HG03378 (cell line): ENCODE measurements at regions not wholly inside any gene's neighbourhood (a gene's known extent, or its start where the extent isn't known, plus 50 kb on each side); places are given as distances from the start of the nearest gene placed in this dataset.
"Not testable (repeated sequence)": the region's sequence is repeated elsewhere in the genome, so short reads cannot be mapped to it uniquely, and the experiment has no call there.

Source experiments
- ATAC-seq: cut with Tn5 transposase; IDR thresholded peaks from one replicate; pipeline ENCODE4 v1.9.1; 2021; ENCODE audit warnings: mild to moderate bottlenecking, moderate library complexity; ENCODE audit not compliant: unreplicated experiment

DNA sequence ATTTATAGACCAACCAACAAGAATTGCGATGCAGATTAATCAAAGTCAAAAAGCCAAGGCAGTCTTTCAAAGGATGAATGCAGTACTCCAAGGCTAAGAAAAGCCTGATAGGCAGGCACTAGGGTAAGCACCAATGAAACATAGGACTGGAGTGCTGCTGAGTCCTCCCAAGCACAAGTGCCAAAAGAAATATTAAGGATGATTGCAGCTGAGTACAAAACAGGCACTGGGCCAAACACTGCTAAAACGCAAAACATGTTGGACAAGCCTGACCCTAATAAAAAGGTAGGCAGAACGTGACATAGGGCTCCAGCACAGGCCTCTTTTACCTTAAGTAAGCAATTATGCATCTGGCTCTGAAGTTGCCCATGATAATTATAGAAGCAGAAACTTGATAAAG, 160.1 kb upstream of the LRP1B start:
- no peak for ATAC-seq

DNA sequence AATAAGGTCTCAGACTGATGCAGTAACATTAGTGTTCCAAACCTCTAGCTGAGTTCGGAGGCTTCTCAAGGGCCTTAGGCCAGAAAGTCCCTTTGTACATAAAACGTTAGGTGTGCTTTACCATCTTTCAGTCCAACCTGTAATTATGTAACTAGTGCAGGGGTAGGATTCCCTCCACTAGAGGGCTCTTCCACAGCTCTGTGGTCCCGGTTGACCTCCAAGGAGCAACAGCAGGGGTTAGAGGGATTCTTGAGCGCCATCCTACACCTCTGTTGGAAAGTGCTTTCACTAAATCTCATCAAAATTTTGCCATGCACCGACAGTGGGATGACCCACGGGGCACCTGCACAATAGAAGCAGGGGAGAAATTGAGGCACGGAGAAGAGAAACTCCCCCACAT, 155.8 kb upstream of the LRP1B start:
- peak; percentile 71 for ATAC-seq

DNA sequence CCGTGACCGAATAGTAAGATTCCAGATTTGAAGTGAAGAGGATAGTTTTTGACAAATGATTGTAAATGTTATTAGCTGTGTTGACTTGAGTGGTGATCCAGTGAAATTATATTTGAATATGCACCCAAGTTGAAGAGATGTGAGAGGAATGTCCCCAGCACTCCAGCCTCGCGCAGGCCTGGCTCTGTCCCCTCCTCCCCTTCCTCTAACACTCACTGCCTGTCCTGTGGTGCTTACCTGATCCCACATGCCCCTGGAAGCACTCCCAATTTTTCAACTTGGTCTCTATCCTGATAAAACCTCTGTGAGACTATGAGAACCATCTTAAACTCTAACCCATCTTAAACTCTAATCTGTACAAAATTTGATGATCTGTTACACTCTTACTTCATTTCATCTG, 154.7 kb upstream of the LRP1B start:
- no peak for ATAC-seq

DNA sequence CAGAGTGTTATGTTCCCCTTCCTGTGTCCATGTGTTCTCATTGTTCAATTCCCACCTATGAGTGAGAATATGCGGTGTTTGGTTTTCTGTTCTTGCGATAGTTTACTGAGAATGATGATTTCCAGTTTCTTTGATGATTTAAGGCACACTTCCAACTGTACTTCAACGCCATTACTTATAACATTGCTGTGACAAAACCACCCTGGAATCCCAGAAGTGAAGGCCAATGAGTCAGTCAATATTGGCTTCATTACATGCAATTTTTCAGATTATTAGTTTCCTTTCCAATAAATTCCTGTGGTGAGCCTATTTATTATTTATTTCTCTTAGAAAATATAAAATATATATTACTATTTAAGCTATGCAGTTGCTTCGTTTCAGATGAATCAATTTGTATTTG, 153.5 kb upstream of the LRP1B start:
- ATAC-seq = not testable (repeated sequence)

DNA sequence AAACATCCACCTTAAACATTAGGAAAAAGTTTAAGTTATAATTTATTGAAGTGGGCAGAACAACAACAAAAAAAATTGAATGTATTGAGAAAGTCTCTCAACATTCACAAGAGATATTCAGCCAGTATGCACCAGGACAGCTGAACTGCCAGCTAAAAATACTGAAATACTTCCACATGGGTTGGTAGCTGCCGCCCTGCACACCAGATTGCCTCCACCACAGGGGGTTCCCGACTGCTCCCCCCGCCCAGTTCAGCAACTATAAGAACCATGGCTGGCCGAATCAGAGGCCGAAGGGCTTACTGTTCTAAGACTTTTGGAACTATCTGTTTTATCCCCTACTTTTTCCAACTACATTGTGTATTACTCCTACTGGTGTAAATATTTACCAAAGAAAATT, 150.0 kb upstream of the LRP1B start:
- ATAC-seq = no peak

DNA sequence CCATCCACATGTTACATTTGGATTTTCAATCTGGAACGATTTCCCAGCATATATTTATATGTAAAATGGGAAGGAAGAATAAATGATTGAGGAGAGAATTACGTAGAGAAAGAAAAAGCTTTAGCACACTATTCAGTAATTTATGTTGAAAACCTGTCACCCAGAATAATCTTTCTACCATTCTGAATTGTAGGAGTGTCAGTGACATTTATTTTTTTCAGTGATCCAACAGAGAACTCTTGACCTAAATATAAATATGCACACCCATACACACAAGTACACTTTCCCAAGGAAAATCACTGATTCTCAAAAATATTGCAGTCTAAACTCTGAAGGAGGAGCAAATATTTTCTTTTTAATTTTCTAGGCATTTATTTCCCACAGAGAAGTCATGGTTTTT, 140.2 kb upstream of the LRP1B start:
- ATAC-seq = no peak

DNA sequence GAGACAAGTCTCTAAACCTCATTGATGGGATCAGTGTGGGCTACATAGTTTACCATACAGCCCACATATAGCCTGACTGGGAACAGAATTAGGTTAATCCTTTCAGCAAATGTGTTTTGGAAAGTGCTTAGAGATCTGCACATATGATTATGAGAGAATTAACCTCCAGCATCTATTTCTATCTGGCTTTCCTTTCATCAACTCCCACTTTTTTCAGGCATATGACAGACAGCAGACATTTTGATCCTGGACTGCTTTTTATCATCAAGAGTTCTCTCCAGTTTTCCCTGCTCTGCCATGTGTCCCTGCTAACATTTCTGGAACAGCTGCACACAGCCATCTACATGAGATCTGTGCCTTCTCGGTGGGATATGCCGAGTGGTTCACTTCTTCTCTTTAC, 139.5 kb upstream of the LRP1B start:
- no peak for ATAC-seq

DNA sequence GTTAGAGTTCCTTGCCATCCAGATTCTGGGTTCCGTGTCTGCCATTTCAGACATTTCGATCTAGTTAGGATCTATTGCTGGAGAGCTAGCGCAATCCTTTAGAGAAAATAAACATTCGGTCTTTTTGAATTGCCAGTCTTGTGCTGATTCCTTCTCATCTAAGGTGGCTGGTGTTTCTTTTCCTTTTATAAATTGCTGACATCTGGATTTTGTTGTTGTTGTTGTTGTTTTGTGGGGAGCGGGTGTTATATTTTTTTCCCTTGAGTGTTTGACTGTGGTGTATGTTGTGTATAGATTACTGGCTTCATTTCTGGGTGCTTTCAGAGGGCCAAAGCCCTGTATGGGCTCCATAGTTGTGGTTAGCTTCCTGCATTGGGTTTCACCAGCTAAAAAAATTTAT, 128.5 kb upstream of the LRP1B start:
- ATAC-seq = no peak

DNA sequence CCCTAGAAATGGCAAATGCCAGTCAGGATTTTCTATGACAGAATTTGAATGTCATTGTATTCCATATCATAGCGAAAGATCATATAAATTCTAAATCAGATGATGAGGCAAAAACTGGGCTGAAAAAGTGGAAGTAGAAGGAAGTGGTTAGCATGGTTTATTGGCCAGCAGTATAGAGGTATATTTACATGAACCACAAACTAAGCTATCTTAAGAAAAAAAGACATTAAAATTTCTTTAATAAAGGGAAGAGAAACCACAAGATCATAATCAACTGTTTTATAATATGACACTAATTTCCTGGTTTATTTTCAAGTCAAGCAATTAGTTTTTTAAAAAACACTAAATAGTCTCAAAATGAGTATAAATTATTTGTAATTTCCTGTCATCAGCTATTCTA, 123.2 kb upstream of the LRP1B start:
- ATAC-seq = no peak

DNA sequence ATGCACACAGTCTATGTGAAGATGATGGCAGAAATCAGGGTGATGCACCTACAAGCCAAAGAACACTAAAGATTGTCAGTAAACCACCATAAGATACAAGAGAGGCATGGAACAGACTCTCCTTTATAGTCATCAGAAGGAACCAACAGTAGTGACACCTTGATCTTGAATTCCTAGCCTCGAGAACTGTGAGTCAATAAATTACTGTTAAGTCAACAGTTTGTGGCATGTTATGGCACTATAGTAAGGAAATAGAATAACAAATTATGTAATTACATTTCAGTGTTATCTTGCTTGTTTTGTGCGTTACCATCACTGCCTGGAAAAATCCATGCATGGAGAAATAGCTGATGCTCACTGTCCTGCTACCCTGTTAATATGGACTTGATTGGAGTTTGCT, 110.2 kb upstream of the LRP1B start:
- no peak for ATAC-seq

DNA sequence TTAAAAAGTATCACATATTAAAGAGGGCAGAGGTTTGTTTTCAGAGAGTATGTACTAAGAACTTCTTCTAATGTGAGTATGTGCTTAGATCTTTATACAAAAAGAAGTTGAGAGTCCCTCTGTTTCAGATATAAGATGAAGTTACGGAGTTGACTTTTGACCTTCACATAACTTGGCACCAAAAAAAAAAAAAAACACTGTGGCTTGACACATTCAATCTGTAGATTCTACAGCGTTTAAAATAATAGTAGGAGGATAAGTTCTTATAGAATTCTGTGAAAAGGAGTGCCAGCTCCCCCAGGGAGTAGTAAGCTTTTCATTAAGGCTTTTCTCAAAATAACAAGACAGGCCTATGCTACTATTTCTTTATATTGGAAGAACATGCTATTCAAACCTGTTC, 105.4 kb upstream of the LRP1B start:
- no peak for ATAC-seq

DNA sequence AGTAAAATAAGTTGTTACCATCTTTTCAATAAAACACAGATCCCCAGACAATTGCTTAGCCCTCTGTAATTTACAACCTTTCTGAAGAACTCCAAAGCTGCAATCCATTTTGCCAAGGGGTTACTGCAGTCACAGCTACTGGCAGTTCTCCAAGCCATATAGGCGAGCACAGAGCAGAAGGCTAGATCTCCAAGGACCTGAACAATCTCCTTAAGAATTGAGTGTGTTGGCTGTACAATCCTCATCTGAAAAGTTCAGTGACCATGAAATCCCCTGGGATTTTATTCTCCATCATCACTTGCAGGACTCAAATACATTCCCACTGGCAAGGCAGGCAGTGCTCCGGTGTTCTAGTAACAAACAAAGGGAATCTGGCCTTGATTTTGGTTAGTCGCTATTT, 103.9 kb upstream of the LRP1B start:
- no peak for ATAC-seq

DNA sequence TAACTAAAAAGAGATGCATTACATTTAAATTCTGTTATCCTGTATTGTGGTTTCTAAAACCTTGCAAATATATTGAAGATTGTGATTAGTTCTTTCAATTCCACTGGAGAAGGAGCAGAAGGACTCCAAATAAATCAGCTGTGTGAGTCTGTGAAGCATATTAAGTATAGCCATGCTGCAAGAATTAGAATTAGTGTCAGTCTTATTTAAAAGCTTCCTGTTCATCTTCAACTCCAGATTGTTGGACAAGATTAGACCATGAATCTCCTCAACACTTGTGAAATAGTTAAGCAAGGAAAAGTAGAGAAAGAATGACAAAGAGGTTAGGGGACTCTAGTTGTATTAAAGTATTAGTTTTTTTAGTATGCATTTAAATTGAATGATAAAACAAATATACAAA, 92.5 kb upstream of the LRP1B start:
- no peak for ATAC-seq

DNA sequence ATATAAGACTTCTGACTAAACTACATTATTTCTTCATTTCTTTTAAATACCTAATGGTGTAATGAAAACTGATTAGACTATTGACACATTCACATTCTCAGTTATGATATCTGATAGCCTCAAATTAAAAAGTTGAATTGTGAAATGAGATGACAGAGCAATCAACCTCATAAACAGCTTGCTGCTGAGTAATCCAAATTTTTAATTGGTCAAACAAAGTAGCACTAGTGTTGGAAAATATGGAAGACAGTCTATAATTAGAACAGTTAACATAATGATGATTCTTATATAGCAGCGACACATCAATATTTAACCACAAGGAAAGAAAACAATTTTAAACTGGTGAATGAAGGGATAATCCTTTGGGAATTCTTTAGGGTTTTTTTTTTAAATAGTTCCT, 91.9 kb upstream of the LRP1B start:
- no peak for ATAC-seq

DNA sequence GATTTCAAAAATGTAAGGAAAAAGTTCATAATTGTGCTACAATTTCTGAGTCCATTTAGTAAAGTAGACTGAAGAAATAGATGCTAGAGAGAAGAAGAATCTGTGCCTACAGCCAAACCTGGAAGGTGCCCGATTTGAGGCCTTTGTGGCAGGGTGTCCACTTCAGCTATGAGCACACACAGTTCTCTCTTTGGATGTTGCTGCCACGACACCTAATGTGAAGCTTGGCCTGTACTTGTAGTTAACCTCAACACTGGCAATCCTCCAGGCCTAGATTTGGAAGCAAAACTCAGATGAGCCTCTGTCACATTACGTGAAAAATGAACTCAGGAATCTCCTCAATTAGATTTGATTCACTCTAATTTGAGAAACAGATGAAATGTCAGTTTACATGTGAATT, 90.1 kb upstream of the LRP1B start:
- no peak for ATAC-seq

DNA sequence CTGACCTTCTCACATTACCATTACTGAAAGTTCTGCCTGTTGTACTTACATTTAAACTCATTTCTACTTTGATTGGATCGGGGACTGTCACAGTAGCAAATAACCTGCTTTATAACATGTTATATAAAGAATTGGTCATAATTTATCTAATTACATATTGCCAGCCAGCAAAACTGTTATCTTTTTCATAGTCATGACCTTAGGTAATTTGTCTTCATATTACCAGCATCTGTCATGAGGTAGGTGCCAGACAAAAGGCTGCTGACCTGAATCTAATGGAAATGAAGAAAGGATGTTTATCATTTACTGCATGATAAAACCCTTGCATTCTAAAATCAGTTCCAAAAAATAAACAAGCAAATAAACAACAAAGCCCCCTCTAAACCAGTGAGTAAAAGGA, 89.4 kb upstream of the LRP1B start:
- no peak for ATAC-seq

DNA sequence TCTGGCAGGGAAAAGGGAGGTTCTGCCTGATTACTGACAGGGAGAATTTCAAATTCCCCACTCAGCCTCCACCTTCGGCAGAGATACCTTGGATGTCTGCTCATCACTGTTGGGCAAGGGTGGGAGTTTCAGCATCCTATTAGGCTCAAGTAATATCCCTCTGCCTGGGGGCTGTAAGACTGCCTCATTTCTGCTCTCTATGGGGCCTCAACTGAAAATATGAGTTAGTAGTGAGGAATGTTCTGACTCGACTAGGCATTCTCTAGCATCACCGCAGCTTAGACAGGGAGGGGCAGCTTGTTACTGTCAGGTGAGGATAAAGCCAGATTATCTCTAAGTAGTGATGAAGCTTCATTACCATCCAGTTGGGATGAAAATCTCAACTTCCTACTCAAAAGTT, 87.7 kb upstream of the LRP1B start:
- ATAC-seq = no peak

DNA sequence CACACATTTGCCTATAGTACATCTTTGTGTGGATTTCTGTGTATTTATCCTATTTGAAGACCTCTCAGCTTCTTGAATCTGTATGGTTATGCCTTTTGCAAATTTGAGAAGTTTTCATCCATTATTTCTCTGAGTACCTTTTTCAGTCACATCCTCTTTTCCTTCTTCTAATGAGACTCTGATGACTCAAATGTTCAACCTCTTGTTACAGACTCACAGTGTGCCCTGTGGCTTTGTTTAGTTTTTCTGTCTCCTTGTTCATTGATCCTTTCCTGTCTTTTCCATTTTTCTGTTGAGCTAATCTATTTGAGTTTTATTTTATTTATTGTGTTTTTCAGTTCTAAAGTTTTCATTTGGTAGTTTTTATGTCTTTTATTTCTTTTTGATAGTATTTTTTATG, 87.0 kb upstream of the LRP1B start:
- no peak for ATAC-seq

DNA sequence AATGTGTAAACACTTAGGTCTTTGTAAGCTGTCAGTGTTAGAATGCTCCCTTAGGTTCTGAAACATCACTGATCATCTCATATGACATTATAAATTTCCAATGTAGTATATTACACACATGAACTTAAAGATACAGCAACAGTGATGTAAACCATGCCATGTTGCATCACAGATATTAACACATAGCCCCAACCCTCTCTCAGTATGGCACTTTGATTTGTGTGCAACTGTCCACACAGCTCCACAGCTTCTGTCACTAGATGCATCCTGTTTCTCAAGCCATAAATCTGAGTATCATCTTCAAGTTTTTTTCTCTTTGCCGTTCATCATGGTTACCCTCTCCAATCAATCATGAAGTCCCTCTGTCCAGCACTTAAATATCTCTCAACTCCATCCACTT, 69.2 kb upstream of the LRP1B start:
- ATAC-seq = no peak

DNA sequence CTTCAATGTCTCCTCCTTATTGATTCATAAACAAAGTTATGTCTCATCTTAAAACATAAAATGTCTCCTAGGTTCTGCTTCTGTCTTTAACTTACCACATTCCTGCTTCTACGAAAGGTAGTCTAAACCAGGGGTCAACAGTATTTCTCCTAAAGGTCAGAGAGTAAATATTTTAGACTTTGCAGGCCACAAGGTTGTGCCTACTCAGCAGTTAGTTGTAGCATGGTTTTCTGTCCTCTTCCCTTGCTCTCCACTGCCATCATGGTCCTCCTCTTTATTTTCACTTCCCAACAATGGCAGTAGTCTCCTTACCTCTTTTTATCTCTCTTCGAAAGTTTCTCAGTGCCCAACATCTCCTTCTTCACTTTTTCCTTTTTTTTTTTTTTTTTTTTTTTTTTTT, 68.3 kb upstream of the LRP1B start:
- no peak for ATAC-seq

DNA sequence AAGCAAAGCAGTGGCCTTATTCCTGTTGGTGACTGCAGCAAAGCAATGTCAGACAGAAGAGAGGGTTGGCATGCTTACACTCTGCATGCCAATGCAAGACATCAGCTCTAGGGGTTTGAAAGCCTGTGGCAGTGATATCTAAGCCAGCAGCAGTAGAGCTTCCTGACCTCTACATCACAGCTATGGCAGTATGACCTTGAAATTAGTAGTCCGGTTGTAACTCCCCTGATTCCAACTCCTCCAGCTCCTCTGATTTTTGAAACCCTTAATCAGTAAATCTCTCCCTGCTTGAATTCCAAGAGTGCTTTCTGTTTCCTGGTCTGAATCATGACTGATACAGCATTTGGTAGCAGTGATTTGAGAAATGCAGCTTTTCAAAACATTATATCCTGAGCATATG, 60.0 kb upstream of the LRP1B start:
- no peak for ATAC-seq

DNA sequence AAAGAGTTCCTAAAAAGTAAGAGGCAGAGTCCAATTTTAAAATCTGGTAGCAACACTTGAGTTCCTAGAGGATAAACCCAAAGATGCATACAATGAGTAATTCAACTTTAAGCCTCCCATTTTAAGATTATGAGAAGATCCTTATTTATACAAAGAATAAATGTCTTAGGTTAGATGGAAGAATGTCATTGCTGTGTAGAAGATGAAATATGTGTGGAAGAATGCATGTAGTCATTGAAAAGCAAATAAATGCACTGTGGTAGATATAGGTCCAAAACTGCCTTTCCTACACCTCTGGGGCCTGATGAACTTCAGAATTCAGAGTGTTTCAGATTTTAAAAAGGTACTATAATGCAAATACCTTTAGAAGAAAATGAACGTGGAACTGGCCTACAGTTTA, 58.7 kb upstream of the LRP1B start:
- ATAC-seq = no peak

DNA sequence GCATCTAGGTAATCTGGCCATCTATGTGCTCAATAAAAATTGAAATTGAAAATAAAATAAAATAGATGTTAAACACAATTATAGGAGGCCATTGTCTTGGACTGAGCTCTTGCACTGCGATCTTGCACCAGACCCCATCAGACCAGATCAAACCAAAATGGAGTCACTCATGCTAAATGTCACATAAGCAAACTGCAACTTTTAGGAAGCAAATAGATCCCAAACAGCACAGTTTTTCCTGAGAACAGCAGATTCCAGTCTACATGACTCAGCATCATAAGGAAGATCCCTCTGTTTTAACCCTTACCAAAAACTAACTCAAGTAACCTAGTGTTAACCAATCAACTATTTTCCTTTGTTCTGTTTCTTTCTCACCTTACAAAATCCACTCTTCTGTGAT, 57.7 kb upstream of the LRP1B start:
- ATAC-seq = no peak

DNA sequence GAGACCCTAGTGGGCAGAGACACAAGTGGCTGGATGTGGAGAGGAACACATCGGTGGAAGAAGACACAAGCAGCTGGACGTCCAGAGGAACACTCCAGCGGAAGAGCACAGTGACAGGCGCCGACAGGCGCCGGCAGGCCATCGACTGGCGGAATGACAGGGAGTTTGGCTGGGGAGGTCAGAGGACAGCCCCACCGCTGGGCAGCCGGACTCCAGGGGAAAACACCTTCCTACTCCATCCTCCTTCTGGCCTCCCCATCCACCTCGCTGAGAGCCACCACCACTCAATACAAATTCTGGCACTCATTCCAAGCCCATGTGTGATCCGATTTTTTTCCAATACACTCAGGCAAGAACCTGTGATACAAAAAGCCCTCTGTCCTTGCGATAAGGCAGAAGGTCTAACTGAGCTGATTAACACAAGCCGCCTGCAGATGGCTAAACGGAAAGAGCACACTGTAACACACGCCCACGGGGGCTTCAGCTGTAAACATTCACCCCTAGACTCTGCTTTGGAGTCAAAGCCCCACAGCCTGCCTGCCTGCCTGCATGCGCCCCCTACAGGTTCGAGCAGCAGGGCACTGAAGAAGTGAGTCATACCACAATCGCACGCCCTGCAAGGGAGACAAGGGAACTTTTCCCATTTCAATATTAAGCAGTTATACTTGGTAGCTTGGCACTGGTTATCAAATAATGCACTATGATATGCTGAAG, 50.2 kb upstream of the LRP1B start:
- ATAC-seq = no peak
